ENCODE measurements at regions not wholly inside any gene's neighbourhood (a gene's known extent, or its start where the extent isn't known, plus 50 kb on each side); places are given as distances from the start of the nearest gene placed in this dataset.

GRCh38 chr11:90318651-90319050 is 95.8 kb upstream of the CHORDC1 start:
- H3K27me3 ChIP-seq (replicated peaks; ENCODE audit: insufficient read depth) = no peaks in the 10 kb centered on the region
- ATAC-seq (ENCODE audit: insufficient number of reproducible peaks, low FRiP score, low read depth) = no peak
- TF ChIP-seq, protein P1, sequence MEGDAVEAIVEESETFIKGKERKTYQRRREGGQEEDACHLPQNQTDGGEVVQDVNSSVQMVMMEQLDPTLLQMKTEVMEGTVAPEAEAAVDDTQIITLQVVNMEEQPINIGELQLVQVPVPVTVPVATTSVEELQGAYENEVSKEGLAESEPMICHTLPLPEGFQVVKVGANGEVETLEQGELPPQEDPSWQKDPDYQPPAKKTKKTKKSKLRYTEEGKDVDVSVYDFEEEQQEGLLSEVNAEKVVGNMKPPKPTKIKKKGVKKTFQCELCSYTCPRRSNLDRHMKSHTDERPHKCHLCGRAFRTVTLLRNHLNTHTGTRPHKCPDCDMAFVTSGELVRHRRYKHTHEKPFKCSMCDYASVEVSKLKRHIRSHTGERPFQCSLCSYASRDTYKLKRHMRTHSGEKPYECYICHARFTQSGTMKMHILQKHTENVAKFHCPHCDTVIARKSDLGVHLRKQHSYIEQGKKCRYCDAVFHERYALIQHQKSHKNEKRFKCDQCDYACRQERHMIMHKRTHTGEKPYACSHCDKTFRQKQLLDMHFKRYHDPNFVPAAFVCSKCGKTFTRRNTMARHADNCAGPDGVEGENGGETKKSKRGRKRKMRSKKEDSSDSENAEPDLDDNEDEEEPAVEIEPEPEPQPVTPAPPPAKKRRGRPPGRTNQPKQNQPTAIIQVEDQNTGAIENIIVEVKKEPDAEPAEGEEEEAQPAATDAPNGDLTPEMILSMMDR (IDR thresholded peaks at IDR 0.05) = no peak

DNA sequence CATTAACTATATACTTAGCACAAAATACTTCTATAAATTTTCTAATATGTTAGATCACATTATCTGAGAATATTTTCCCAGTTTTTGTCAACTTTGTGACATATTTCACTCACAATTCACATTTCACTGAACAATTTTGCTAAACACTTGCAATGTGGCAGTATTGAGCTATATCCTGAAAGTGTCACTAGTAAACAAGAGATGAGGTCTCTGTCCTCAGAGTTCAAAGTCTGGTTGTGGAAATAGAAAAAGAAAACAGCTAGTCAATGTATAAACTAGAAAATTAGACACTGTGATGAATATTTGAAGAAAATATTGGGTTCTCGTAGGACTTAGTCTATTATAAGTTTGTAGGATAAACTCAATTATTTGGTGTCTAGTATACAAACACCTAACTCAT is 87.4 kb upstream of the CHORDC1 start:
- no peaks in the 10 kb centered on the region for H3K4me1 ChIP-seq (ENCODE audit: control insufficient read depth in 1 of 2, low read depth in 2 of 2)
- no peak overlapping the region for H3K27ac ChIP-seq
- H3K27me3 ChIP-seq (replicated peaks; ENCODE audit: insufficient read depth) = no peaks in the 10 kb centered on the region
- TF ChIP-seq, protein P1 (IDR thresholded peaks at IDR 0.05) = no peak
- DNase-seq (ENCODE audit: low spot score) (no peak), ATAC-seq (ENCODE audit: insufficient number of reproducible peaks, low FRiP score, low read depth) (no peak)
- no peaks in the 10 kb centered on the region for H3K9me3 ChIP-seq
- H3K36me3 ChIP-seq = no peaks in the 10 kb centered on the region
- H3K4me3 ChIP-seq = no peak overlapping the region

More at GRCh38 chr11:90318651-90319050, 95.8 kb upstream of the CHORDC1 start:
- no peak for DNase-seq (ENCODE audit: low spot score)
- H3K4me3 ChIP-seq = no peak overlapping the region
- no peaks in the 10 kb centered on the region for H3K4me1 ChIP-seq (ENCODE audit: control insufficient read depth in 1 of 2, low read depth in 2 of 2)
- H3K27ac ChIP-seq = no peak overlapping the region
- no peaks in the 10 kb centered on the region for H3K9me3 ChIP-seq
- H3K36me3 ChIP-seq = no peaks in the 10 kb centered on the region

DNA sequence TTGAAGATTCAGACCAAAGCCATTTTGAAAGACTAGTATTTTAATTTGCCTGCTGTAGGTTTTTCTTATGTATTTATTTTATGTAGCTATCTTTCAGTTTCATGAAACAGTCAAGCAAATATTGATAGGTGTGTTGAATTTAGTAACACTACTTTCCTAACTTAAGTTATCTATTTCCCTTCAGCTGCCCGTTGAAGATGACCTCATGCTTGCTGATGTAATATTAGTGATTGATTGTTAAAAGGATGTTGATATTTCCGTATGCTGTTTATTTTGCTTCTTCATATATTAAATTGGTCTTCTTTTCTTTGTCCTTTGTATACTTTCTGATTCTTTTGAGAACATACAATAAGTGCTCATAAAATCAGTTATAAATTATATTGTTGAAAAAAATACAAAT is 86.8 kb upstream of the CHORDC1 start:
- Histone ChIP-seq H3K4me3 (no peak overlapping the region), H3K9me3 (no peaks in the 10 kb centered on the region), H3K27ac (no peak overlapping the region), H3K27me3 (replicated peaks; ENCODE audit: insufficient read depth) (no peaks in the 10 kb centered on the region), H3K36me3 (no peaks in the 10 kb centered on the region), H3K4me1 (ENCODE audit: control insufficient read depth in 1 of 2, low read depth in 2 of 2) (no peaks in the 10 kb centered on the region)
- no peak for DNase-seq (ENCODE audit: low spot score)
- ATAC-seq (ENCODE audit: insufficient number of reproducible peaks, low FRiP score, low read depth) = no peak
- TF ChIP-seq, protein P1 (IDR thresholded peaks at IDR 0.05) = no peak

- H3K27ac ChIP-seq = no peak overlapping the region
- H3K4me1 ChIP-seq (ENCODE audit: control insufficient read depth in 1 of 2, low read depth in 2 of 2) = no peaks in the 10 kb centered on the region
- no peaks in the 10 kb centered on the region for H3K27me3 ChIP-seq (replicated peaks; ENCODE audit: insufficient read depth)
- H3K9me3 ChIP-seq = no peaks in the 10 kb centered on the region
- ATAC-seq (ENCODE audit: insufficient number of reproducible peaks, low FRiP score, low read depth) (no peak), DNase-seq (ENCODE audit: low spot score) (no peak)
- TF ChIP-seq, protein P1 (IDR thresholded peaks at IDR 0.05) = no peak
- H3K36me3 ChIP-seq = no peaks in the 10 kb centered on the region
- H3K4me3 ChIP-seq = no peak overlapping the region
These were observed 71.7 kb upstream of the CHORDC1 start for GRCh38 chr11:90294526-90294925.

GRCh38 chr11:90294091-90294490 is 71.2 kb upstream of the CHORDC1 start:
- Histone ChIP-seq H3K9me3 (no peaks in the 10 kb centered on the region), H3K4me3 (no peak overlapping the region), H3K27ac (no peak overlapping the region), H3K4me1 (ENCODE audit: control insufficient read depth in 1 of 2, low read depth in 2 of 2) (no peaks in the 10 kb centered on the region), H3K36me3 (no peaks in the 10 kb centered on the region), H3K27me3 (replicated peaks; ENCODE audit: insufficient read depth) (no peaks in the 10 kb centered on the region)
- TF ChIP-seq, protein P1 (IDR thresholded peaks at IDR 0.05) = no peak
- DNase-seq (ENCODE audit: low spot score) = no peak
- ATAC-seq (ENCODE audit: insufficient number of reproducible peaks, low FRiP score, low read depth) = no peak
